Gastroesophageal sphincter (tissue), 3 donors: ENCODE measurements at regions not wholly inside any gene's neighbourhood (a gene's known extent, or its start where the extent isn't known, plus 50 kb on each side); places are given as distances from the start of the nearest gene placed in this dataset.

Experiments used
- CTCF ChIP-seq, 4 experiments: fragments of 200-600 bp in 2 of 4; fragments of 450-650 bp in 2 of 4; sonication (generic) in 1 of 4; IDR thresholded peaks; one replicate each; pipeline ENCODE4 v1.5.1; 2017 to 2019; ENCODE audit warnings: antibody characterized with exemption in 4 of 4, mild to moderate bottlenecking in 2 of 4, moderate library complexity in 2 of 4
- EP300 ChIP-seq: sonication (generic); formaldehyde crosslinking; IDR thresholded peaks from one replicate; pipeline ENCODE4 v1.6.1; 2017; ENCODE audit warnings: antibody characterized with exemption, mild to moderate bottlenecking
- POLR2A ChIP-seq, 2 donors: fragments of 450-650 bp; IDR thresholded peaks; one replicate each; pipeline ENCODE4 v1.6.1; 2017; ENCODE audit warnings: antibody characterized with exemption in 2 of 2, mild to moderate bottlenecking in 2 of 2, moderate library complexity in 1 of 2

DNA sequence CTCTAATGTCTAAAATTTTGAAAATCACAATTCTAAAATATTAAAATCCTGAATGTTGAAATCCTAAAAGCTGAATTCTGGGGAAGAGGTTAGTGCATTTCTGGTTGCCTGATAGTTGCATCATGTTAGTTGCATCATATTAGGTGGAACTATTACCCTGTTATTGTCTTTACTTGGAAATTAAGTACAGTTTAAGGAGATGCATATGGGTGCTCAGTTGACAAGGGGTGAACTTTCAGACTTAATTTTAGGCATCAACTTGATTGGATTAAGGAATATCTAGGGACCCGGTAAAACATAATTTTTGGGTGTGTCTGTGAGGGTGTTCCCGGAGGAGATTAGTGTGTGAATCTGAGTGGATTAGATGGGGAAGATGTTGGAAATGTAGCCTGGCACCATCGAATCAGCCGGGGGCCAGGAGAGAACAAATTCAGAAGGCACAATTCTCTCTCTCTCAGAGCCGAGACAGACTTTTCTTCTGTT is 409.8 kb downstream of the PLCL1 start:
- TF ChIP-seq CTCF (IDR thresholded peaks at IDR 0.05) (no peak), POLR2A (IDR thresholded peaks at IDR 0.05) (no peak), EP300 (no peak)
